IMR-90 (cell line): ENCODE measurements at regions not wholly inside any gene's neighbourhood (a gene's known extent, or its start where the extent isn't known, plus 50 kb on each side); places are given as distances from the start of the nearest gene placed in this dataset.

ENCODE experiments used
- ATAC-seq: fragments of 200-7000 bp; cut with Tn5 transposase; 2 replicates; pipeline ENCODE4 v1.9.1; 2020; ENCODE audit warnings: low read depth, mild to moderate bottlenecking, moderate library complexity
- BruUV-seq: library from RNA; stranded (reverse); fragments of 400-500 nt; replicated peaks from 2 replicates; lab custom pipeline; 2021; lab: Mats Ljungman, UMichigan
- CTCF ChIA-PET: fragments of 300-600 bp; formaldehyde crosslinking; extraction: SDS; loops from one replicate; lab custom pipeline; 2021; ENCODE audit warnings: antibody characterized with exemption; lab: Yijun Ruan, JAX
- POLR2A ChIA-PET: fragments of 300-600 bp; sonication (Branson Sonifier 250); formaldehyde crosslinking; loops from one replicate; lab custom pipeline; 2022; ENCODE audit warnings: antibody characterized with exemption; ENCODE audit not compliant: unreplicated experiment; lab: Charles Lee
- DNase-seq: peaks from one replicate; pipeline ENCODE4 v3.0.0; 2013
- H2AFZ ChIP-seq: replicated peaks from 2 replicates; pipeline ENCODE3; 2013; ENCODE audit warnings: low read length, mild to moderate bottlenecking; ENCODE audit not compliant: poor library complexity
- H2AK5ac ChIP-seq: 2 replicates; pipeline ENCODE4 v1.6.1; 2013; ENCODE audit warnings: low read depth, low read length, inconsistent platforms
- H2AK9ac ChIP-seq: replicated peaks from 2 replicates; pipeline ENCODE3; 2013; ENCODE audit warnings: mild to moderate bottlenecking, low read depth, low read length, moderate library complexity; ENCODE audit not compliant: poor library complexity
- H2BK120ac ChIP-seq: 2 replicates; pipeline ENCODE4 v1.6.1; 2013; ENCODE audit warnings: low read depth, low read length, inconsistent platforms
- H2BK15ac ChIP-seq: 3 replicates; pipeline ENCODE4 v1.6.1; 2013; ENCODE audit warnings: low read depth, low read length, inconsistent platforms
- H2BK20ac ChIP-seq: 2 replicates; pipeline ENCODE4 v1.6.1; 2013; ENCODE audit warnings: low read depth, mild to moderate bottlenecking, inconsistent platforms, low read length, moderate library complexity
- H2BK5ac ChIP-seq: 2 replicates; pipeline ENCODE4 v1.6.1; 2013; ENCODE audit warnings: mild to moderate bottlenecking, low read depth, low read length, inconsistent platforms; ENCODE audit not compliant: poor library complexity, severe bottlenecking
- H3K14ac ChIP-seq: replicated peaks from 2 replicates; pipeline ENCODE4 v1.6.1; 2013; ENCODE audit warnings: low read depth, low read length, inconsistent platforms
- H3K18ac ChIP-seq: 2 replicates; pipeline ENCODE4 v1.6.1; 2013; ENCODE audit warnings: low read depth, low read length, control low read depth
- H3K23ac ChIP-seq: 2 replicates; pipeline ENCODE4 v1.6.1; 2013; ENCODE audit warnings: low read depth, low read length, inconsistent platforms
- H3K27ac ChIP-seq: 2 replicates; pipeline ENCODE4 v1.5.1; 2013; ENCODE audit warnings: mild to moderate bottlenecking, control low read depth, low read length; ENCODE audit not compliant: insufficient read depth
- H3K27me3 ChIP-seq: 2 replicates; pipeline ENCODE4 v1.6.1; 2013; ENCODE audit warnings: low read length; ENCODE audit not compliant: control insufficient read depth, insufficient read depth
- H3K36me3 ChIP-seq: 2 replicates; pipeline ENCODE4 v1.6.1; 2013; ENCODE audit warnings: low read length, mixed read lengths; ENCODE audit not compliant: control insufficient read depth, insufficient read depth
- H3K4ac ChIP-seq: 2 replicates; pipeline ENCODE4 v1.6.1; 2013; ENCODE audit warnings: low read depth, low read length, inconsistent platforms
- H3K4me1 ChIP-seq: 2 replicates; pipeline ENCODE4 v1.6.1; 2013; ENCODE audit warnings: low read length, mixed read lengths; ENCODE audit not compliant: control insufficient read depth, insufficient read depth
- H3K4me2 ChIP-seq: 2 replicates; pipeline ENCODE4 v1.6.1; 2013; ENCODE audit warnings: low read depth, mild to moderate bottlenecking, control low read depth, low read length, moderate library complexity
- H3K4me3 ChIP-seq: 2 replicates; pipeline ENCODE4 v1.5.1; 2013; ENCODE audit warnings: low read depth, mild to moderate bottlenecking, control low read depth, low read length, moderate library complexity; ENCODE audit not compliant: insufficient read depth
- H3K56ac ChIP-seq: 2 replicates; pipeline ENCODE4 v1.6.1; 2013; ENCODE audit warnings: low read length, inconsistent platforms; ENCODE audit not compliant: insufficient read depth; ENCODE audit errors: extremely low read depth
- H3K79me1 ChIP-seq, 2 experiments: 2 replicates each; pipeline ENCODE4 v1.6.1; 2013; ENCODE audit warnings: low read length in 2 of 2, inconsistent platforms in 1 of 2, low read depth in 1 of 2
- H3K9ac ChIP-seq: 2 replicates; pipeline ENCODE4 v1.6.1; 2013; ENCODE audit warnings: low read depth, low read length, control low read depth
- H3K9me1 ChIP-seq: 2 replicates; pipeline ENCODE4 v1.6.1; 2013; ENCODE audit warnings: low read length, inconsistent platforms; ENCODE audit not compliant: insufficient read depth
- H3K9me3 ChIP-seq: 2 replicates; pipeline ENCODE4 v1.6.1; 2013; ENCODE audit warnings: low read length; ENCODE audit not compliant: control insufficient read depth, insufficient read depth
- H4K20me1 ChIP-seq: 2 replicates; pipeline ENCODE4 v1.6.1; 2013; ENCODE audit warnings: low read length, inconsistent platforms; ENCODE audit not compliant: insufficient read depth
- H4K5ac ChIP-seq: 2 replicates; pipeline ENCODE4 v1.6.1; 2013; ENCODE audit warnings: mild to moderate bottlenecking, low read depth, low read length, control low read depth
- H4K8ac ChIP-seq, 2 experiments: 2 replicates each; pipeline ENCODE4 v1.6.1; 2013; ENCODE audit warnings: low read depth in 2 of 2, low read length in 2 of 2, control low read depth in 1 of 2, inconsistent platforms in 1 of 2
- H4K91ac ChIP-seq: 2 replicates; pipeline ENCODE4 v1.6.1; 2013; ENCODE audit warnings: low read depth, low read length, inconsistent platforms; ENCODE audit not compliant: insufficient read depth
- BHLHE40 ChIP-seq: fragments of 150-350 bp; IDR thresholded peaks from 2 replicates; pipeline ENCODE4 v1.6.1; 2016; ENCODE audit warnings: mild to moderate bottlenecking, low read depth, low read length
- CEBPB ChIP-seq: IDR thresholded peaks from 2 replicates; pipeline ENCODE4 v1.6.1; 2012; ENCODE audit warnings: low read depth, low read length, improper control_type of control experiment
- CTCF ChIP-seq: conservative IDR thresholded peaks from 2 replicates; pipeline ENCODE4 v1.5.1; 2012; ENCODE audit warnings: mild to moderate bottlenecking, low read depth, low read length, improper control_type of control experiment
- FOS ChIP-seq: fragments of 150-350 bp; IDR thresholded peaks from 2 replicates; pipeline ENCODE4 v1.6.1; 2016; ENCODE audit warnings: low read depth, low read length
- MAFK ChIP-seq: IDR thresholded peaks from 2 replicates; pipeline ENCODE4 v1.6.1; 2012; ENCODE audit warnings: low read depth, low read length, improper control_type of control experiment
- MAZ ChIP-seq: IDR thresholded peaks from 2 replicates; pipeline ENCODE4 v1.6.1; 2012; ENCODE audit warnings: low read depth, mild to moderate bottlenecking, low read length, improper control_type of control experiment, moderate library complexity, borderline replicate concordance
- MXI1 ChIP-seq: IDR thresholded peaks from 2 replicates; pipeline ENCODE4 v1.6.1; 2012; ENCODE audit warnings: low read depth, mild to moderate bottlenecking, low read length, moderate library complexity, borderline replicate concordance
- NFE2L2 ChIP-seq: fragments of 150-350 bp; IDR thresholded peaks from 2 replicates; pipeline ENCODE4 v1.6.1; 2016; ENCODE audit warnings: low read depth, mild to moderate bottlenecking, low read length
- POLR2A ChIP-seq: IDR thresholded peaks from 2 replicates; pipeline ENCODE4 v1.6.1; 2012; ENCODE audit warnings: mild to moderate bottlenecking, low read depth, low read length
- RAD21 ChIP-seq: IDR thresholded peaks from 2 replicates; pipeline ENCODE4 v1.6.1; 2012; ENCODE audit warnings: low read length, improper control_type of control experiment
- RCOR1 ChIP-seq: IDR thresholded peaks from 2 replicates; pipeline ENCODE4 v1.6.1; 2012; ENCODE audit warnings: mild to moderate bottlenecking, low read length, improper control_type of control experiment; ENCODE audit not compliant: insufficient replicate concordance
- RFX5 ChIP-seq: IDR thresholded peaks from 2 replicates; pipeline ENCODE4 v1.8.0; 2012; ENCODE audit warnings: low read depth, mild to moderate bottlenecking, low read length, moderate library complexity
- SMC3 ChIP-seq: fragments of 150-350 bp; IDR thresholded peaks from 2 replicates; pipeline ENCODE4 v1.6.1; 2016; ENCODE audit warnings: low read depth, mild to moderate bottlenecking, antibody characterized with exemption, low read length, moderate library complexity
- WGBS, 2 experiments: methylation state at CpG; one replicate each; pipeline versions ENCODE4 v1.1.5 to v1.1.7; 2013; ENCODE audit warnings: missing lambda C conversion rate in 2 of 2; ENCODE audit not compliant: insufficient read length in 1 of 2; ENCODE audit errors: extremely low coverage in 2 of 2; 5-methylcytosine and 5-hydroxymethylcytosine counted together
- dilution Hi-C: fragments of 300-500 bp; cut with HindIII; formaldehyde crosslinking; loops from one replicate; pipeline ENCODE4 v1.14.3; 2018; ENCODE audit warnings: low sequenced_read_pairs; ENCODE audit not compliant: unreplicated experiment
- in situ Hi-C: fragments of 300-500 bp; cut with MboI; formaldehyde crosslinking; loops from 3 replicates; pipeline ENCODE4 v1.14.3; 2019; ENCODE audit warnings: low sequenced_read_pairs, inconsistent platforms, mixed read lengths
- intact Hi-C: fragments of 100-400 bp; cut with micrococcal nuclease; formaldehyde crosslinking; loops from 2 replicates; pipeline ENCODE4 v1.10.0; 2022
- TF ChIP-seq, protein P1 (sequence below): fragments of 150-350 bp; IDR thresholded peaks from 2 replicates; pipeline ENCODE4 v1.6.1; 2016; ENCODE audit warnings: low read depth, mild to moderate bottlenecking, low read length, moderate library complexity, borderline replicate concordance

DNA sequence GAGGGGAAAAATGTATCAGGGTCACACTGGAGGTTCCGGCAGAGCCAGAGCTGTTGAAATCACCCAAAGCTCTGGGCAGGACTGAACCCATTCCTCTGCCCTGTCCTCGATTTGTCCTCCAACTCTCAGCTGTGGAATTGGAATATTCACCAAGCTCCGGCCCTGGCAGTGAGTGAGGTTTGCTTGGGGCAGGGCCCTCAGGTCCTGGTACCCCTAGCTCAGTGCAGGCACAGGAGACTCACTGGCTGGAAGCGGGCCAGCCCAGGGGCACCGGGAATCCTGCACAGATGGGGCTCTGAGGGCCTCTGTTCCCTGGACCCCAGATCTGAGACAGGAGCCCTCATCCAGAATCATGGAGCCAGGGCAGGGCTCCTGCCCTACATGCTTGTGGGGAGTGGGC lies 1322.3 kb downstream of the UQCRFS1 start:
- H2BK5ac ChIP-seq = no peak overlapping the region
- no peak overlapping the region for H3K9ac ChIP-seq
- H3K56ac ChIP-seq = no peak overlapping the region
- no peak overlapping the region for H3K14ac ChIP-seq
- no CpG with 5 or more reads among the region's 5 CpGs for WGBS, 2 experiments
- H3K4me3 ChIP-seq = no peak overlapping the region
- DNase-seq (no peak), ATAC-seq (no peak)
- no peak for TF ChIP-seq FOS
- TF ChIP-seq RFX5 = no peak
- TF ChIP-seq, protein P1, sequence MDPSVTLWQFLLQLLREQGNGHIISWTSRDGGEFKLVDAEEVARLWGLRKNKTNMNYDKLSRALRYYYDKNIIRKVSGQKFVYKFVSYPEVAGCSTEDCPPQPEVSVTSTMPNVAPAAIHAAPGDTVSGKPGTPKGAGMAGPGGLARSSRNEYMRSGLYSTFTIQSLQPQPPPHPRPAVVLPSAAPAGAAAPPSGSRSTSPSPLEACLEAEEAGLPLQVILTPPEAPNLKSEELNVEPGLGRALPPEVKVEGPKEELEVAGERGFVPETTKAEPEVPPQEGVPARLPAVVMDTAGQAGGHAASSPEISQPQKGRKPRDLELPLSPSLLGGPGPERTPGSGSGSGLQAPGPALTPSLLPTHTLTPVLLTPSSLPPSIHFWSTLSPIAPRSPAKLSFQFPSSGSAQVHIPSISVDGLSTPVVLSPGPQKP = no peak
- no peak for TF ChIP-seq BHLHE40
- no peak for TF ChIP-seq SMC3
- TF ChIP-seq MAZ = no peak
- no peak for TF ChIP-seq CEBPB
- no peak for TF ChIP-seq CTCF
- no peak for TF ChIP-seq MAFK
- no peak for TF ChIP-seq RAD21
- TF ChIP-seq POLR2A = no peak
- no peak for TF ChIP-seq RCOR1
- TF ChIP-seq NFE2L2 = no peak
- no peak for TF ChIP-seq MXI1
- dilution Hi-C loops (no loop called here), in situ Hi-C loops (no loop called here), intact Hi-C loops (no loop called here)
- no peaks in the 10 kb centered on the region for H3K79me1 ChIP-seq
- H3K18ac ChIP-seq = no peak overlapping the region
- H2BK15ac ChIP-seq = no peak overlapping the region
- no TSS peak for BruUV-seq
- H2BK20ac ChIP-seq = no peak overlapping the region
- no peaks in the 10 kb centered on the region for H3K36me3 ChIP-seq
- H3K27ac ChIP-seq = no peak overlapping the region
- H3K4ac ChIP-seq = no peak overlapping the region
- H3K4me2 ChIP-seq = no peak overlapping the region
- ChIA-PET CTCF (no interaction called here), POLR2A (no interaction called here)
- no peak overlapping the region for H4K8ac ChIP-seq
- no peak overlapping the region for H4K91ac ChIP-seq
- no peak overlapping the region for H2AFZ ChIP-seq
- no peaks in the 10 kb centered on the region for H4K20me1 ChIP-seq
- H3K9me3 ChIP-seq = peaks cover 51% of the 10 kb centered on the region
- H3K9me1 ChIP-seq = no peaks in the 10 kb centered on the region
- no peaks in the 10 kb centered on the region for H3K4me1 ChIP-seq
- H2AK9ac ChIP-seq = no peak overlapping the region
- H3K27me3 ChIP-seq = no peaks in the 10 kb centered on the region
- H3K23ac ChIP-seq = no peak overlapping the region
- no peak overlapping the region for H2AK5ac ChIP-seq
- H2BK120ac ChIP-seq = no peak overlapping the region
- no peak overlapping the region for H4K5ac ChIP-seq
